K562 (cell line): ENCODE measurements at regions not wholly inside any gene's neighbourhood (a gene's known extent, or its start where the extent isn't known, plus 50 kb on each side); places are given as distances from the start of the nearest gene placed in this dataset.

Source experiments
- ATAC-seq: fragments of 200-7000 bp; cut with Tn5 transposase; 3 replicates; pipeline ENCODE4 v1.9.1; 2020; ENCODE audit warnings: moderate library complexity
- BruUV-seq: library from RNA; stranded (reverse); fragments of 400-500 nt; replicated peaks from 2 replicates; lab custom pipeline; 2021; lab: Mats Ljungman, UMichigan
- CTCF ChIA-PET: fragments of 300-600 bp; formaldehyde crosslinking; extraction: SDS; loops from one replicate; lab custom pipeline; 2021; ENCODE audit warnings: low intra/inter-chr PET ratio; lab: Yijun Ruan, JAX
- POLR2A ChIA-PET: fragments of 300-600, 350-650 bp; sonication (Branson Sonifier 250); formaldehyde crosslinking; extraction: SDS; loops from one replicate; lab custom pipeline; 2021; ENCODE audit warnings: antibody characterized with exemption, inconsistent platforms; lab: Yijun Ruan, JAX
- DNase-seq, 4 experiments: peaks; one replicate each; pipeline versions ENCODE4 v3.0.0 to v3.0.0-alpha.2; 2011 to 2018; ENCODE audit warnings: low spot score in 3 of 4, mixed read lengths in 3 of 4; ENCODE audit errors: extremely low read depth in 1 of 4
- FAIRE-seq: peaks from 2 replicates; lab custom pipeline; 2011; peaks lifted over from hg19 to GRCh38; lab: Jason Lieb, UNC
- H2AFZ ChIP-seq: 2 replicates; pipeline ENCODE4 v1.6.0; 2011; ENCODE audit warnings: low read depth, low read length, control low read depth, inconsistent platforms
- H3K27ac ChIP-seq: fragments of 200-600 bp; 3 replicates; pipeline ENCODE4 v1.8.0; 2011; ENCODE audit warnings: low read depth, mild to moderate bottlenecking, control low read depth, inconsistent platforms, low read length, moderate library complexity, mixed read lengths; ENCODE audit errors: extremely low read depth
- H3K27me3 ChIP-seq, 2 experiments: fragments of 300-600 bp in 1 of 2; 2 replicates in 1 of 2; 3 replicates in 1 of 2; pipeline versions ENCODE4 v1.6.0 to v1.8.0; 2011; ENCODE audit warnings: inconsistent platforms in 2 of 2, low read length in 2 of 2, mild to moderate bottlenecking in 1 of 2, mixed read lengths in 1 of 2, moderate library complexity in 1 of 2; ENCODE audit not compliant: control insufficient read depth in 2 of 2, insufficient read depth in 2 of 2
- H3K36me3 ChIP-seq: fragments of 300-600 bp; 3 replicates; pipeline ENCODE4 v1.8.0; 2011; ENCODE audit warnings: mild to moderate bottlenecking, low read length, inconsistent platforms; ENCODE audit not compliant: control insufficient read depth, insufficient read depth
- H3K4me1 ChIP-seq, 2 experiments: fragments of 200-600 bp in 1 of 2; replicated peaks in 1 of 2; 2 replicates in 1 of 2; 3 replicates in 1 of 2; pipeline versions ENCODE4 v1.5.1 to v1.8.0; 2011; ENCODE audit warnings: inconsistent platforms in 2 of 2, low read length in 2 of 2, mild to moderate bottlenecking in 1 of 2, mixed read lengths in 1 of 2, moderate library complexity in 1 of 2; ENCODE audit not compliant: control insufficient read depth in 2 of 2, insufficient read depth in 2 of 2
- H3K4me2 ChIP-seq: 2 replicates; pipeline ENCODE4 v1.6.1; 2011; ENCODE audit warnings: low read length, control low read depth, inconsistent platforms, mixed read lengths; ENCODE audit not compliant: insufficient read depth
- H3K4me3 ChIP-seq: fragments of 200-600 bp; sonication (generic), shearing (Covaris generic); 2 replicates; pipeline ENCODE4 v1.5.1; 2016; ENCODE audit warnings: control low read depth, inconsistent platforms
- H3K79me2 ChIP-seq: fragments of 200-600 bp; 3 replicates; pipeline ENCODE4 v1.8.0; 2011; ENCODE audit warnings: low read length, inconsistent platforms; ENCODE audit not compliant: control insufficient read depth, insufficient read depth
- H3K9ac ChIP-seq, 2 experiments: 2 replicates each; pipeline versions ENCODE4 v1.6.0 to v1.6.1; 2011; ENCODE audit warnings: low read depth in 2 of 2, low read length in 2 of 2, control low read depth in 1 of 2, inconsistent platforms in 1 of 2, mild to moderate bottlenecking in 1 of 2, mixed read lengths in 1 of 2; ENCODE audit not compliant: insufficient read depth in 1 of 2
- H3K9me1 ChIP-seq: one replicate; pipeline ENCODE4 v1.6.0; 2011; ENCODE audit warnings: inconsistent platforms, mild to moderate bottlenecking, low read length, moderate library complexity; ENCODE audit not compliant: control insufficient read depth, insufficient read depth
- H3K9me3 ChIP-seq: replicated peaks from 2 replicates; pipeline ENCODE4 v1.5.1; 2011; ENCODE audit warnings: low read depth, low read length, inconsistent platforms; ENCODE audit not compliant: control insufficient read depth, insufficient read depth
- H4K20me1 ChIP-seq: replicated peaks from 2 replicates; pipeline ENCODE4 v1.6.1; 2011; ENCODE audit warnings: low read length, inconsistent platforms, mixed read lengths; ENCODE audit not compliant: control insufficient read depth, insufficient read depth
- BRF1 ChIP-seq: IDR thresholded peaks from 3 replicates; pipeline ENCODE4 v1.6.1; 2011; ENCODE audit warnings: borderline replicate concordance, mild to moderate bottlenecking; ENCODE audit not compliant: insufficient read length; ENCODE audit errors: extremely low read depth
- FOXJ2 ChIP-seq: fragments of 200-800 bp; sonication (Bioruptor generic); IDR thresholded peaks from 2 replicates; pipeline ENCODE4 v1.6.1; 2016; ENCODE audit warnings: missing genetic modification characterization, missing compliant biosample characterization
- HDAC3 ChIP-seq: fragments of 450-650 bp; IDR thresholded peaks from 2 replicates; pipeline ENCODE4 v1.6.1; 2018; ENCODE audit warnings: borderline replicate concordance, mild to moderate bottlenecking, moderate library complexity; ENCODE audit not compliant: partially characterized antibody
- HDAC8 ChIP-seq: fragments of 450-650 bp; IDR thresholded peaks from 2 replicates; pipeline ENCODE4 v1.6.1; 2016; ENCODE audit warnings: mild to moderate bottlenecking, missing genetic modification characterization, moderate library complexity, missing compliant biosample characterization
- HNRNPK ChIP-seq: fragments of 200-400 bp; formaldehyde crosslinking; IDR thresholded peaks from one replicate; pipeline ENCODE4 v1.6.1; 2018; ENCODE audit warnings: mild to moderate bottlenecking, low read depth, low read length; ENCODE audit not compliant: poor library complexity, severe bottlenecking
- NFE2 ChIP-seq: IDR thresholded peaks from 2 replicates; pipeline ENCODE4 v1.6.1; 2014; ENCODE audit warnings: antibody characterized with exemption, low read depth
- SIN3B ChIP-seq: fragments of 450-650 bp; IDR thresholded peaks from 2 replicates; pipeline ENCODE4 v1.6.1; 2017; ENCODE audit warnings: low read depth, mild to moderate bottlenecking, moderate library complexity
- WGBS: fragments of 100-300 bp; shearing (Covaris generic); methylation state at CpG from one replicate; pipeline ENCODE4 v1.1.6; 2016; ENCODE audit warnings: low coverage, mixed read lengths; ENCODE audit not compliant: insufficient coverage; ENCODE audit errors: missing lambda C conversion rate; 5-methylcytosine and 5-hydroxymethylcytosine counted together
- in situ Hi-C: fragments of 300-500 bp; cut with MboI; formaldehyde crosslinking; loops from 4 replicates; pipeline ENCODE4 v1.15.0; 2018; ENCODE audit warnings: inconsistent platforms, mixed read lengths
- intact Hi-C: fragments of 100-400 bp; cut with micrococcal nuclease; formaldehyde crosslinking; loops from 2 replicates; pipeline ENCODE4 v1.14.2; 2022
- TF ChIP-seq, protein P1 (sequence below), 3 experiments: IDR thresholded peaks in 2 of 3; conservative IDR thresholded peaks in 1 of 3; 2 replicates each; pipeline ENCODE4 v1.5.1; 2011 to 2012; ENCODE audit warnings: low read length in 3 of 3, mild to moderate bottlenecking in 3 of 3, control low read depth in 2 of 3, improper control_type of control experiment in 1 of 3, inconsistent platforms in 1 of 3, low read depth in 1 of 3, mixed read lengths in 1 of 3, moderate library complexity in 1 of 3; ENCODE audit not compliant: insufficient read depth in 2 of 3

DNA sequence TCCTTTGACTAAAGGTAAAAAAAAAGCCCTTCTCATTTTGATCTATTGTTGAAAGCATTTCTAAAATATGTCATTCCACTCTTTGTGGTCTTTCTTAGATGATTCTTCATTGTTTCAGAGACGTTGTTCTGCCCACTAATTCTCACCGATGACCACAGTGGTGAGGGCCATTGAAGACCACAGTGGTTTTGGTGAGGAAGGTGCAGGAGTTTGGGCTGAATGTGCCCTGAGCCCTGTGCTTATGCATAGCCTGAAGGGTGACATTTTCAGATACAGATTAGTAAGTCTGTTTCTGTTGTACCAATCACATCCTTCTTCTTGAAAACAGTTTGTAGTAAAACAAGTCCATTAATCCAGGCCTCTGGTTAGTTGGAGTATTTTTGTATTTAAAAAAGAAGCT lies 251.3 kb upstream of the ATP5MC3 start (continued):
- TF ChIP-seq HNRNPK (no peak), HDAC3 (no peak)
- TF ChIP-seq, all 486 proteins: peak for 0

DNA sequence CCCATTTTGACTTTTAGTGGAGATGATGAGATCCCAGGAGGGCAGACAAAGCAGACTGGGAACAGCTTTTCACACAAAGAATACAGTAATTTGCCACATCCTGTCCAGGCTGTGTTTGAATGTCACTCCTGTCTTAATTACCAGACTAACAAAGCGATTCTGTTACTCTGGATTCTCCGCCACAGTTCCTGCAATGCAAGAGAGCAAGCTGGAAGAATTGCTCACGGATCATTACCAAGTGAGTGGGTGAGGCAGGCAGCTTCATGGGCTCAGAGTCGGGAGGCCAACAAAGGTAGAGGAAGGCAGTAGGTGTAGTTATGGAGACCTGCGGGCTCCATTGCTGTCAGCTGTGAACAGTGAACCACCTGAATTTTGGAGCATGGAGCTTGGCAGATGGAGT lies 250.5 kb upstream of the ATP5MC3 start:
- no peak for FAIRE-seq
- no peaks in the 10 kb centered on the region for H3K9me3 ChIP-seq
- BruUV-seq = no TSS peak

More for the DNA sequence above, 250.5 kb upstream of the ATP5MC3 start:
- H3K27me3 ChIP-seq = peaks cover 11 to 13% of the 10 kb centered on the region in 2 experiments
- no peaks in the 10 kb centered on the region for H3K9me1 ChIP-seq
- in situ Hi-C loops = no loop called here
- H4K20me1 ChIP-seq = no peaks in the 10 kb centered on the region
- POLR2A ChIA-PET = interaction anchor here (0.7 to 2.4 kb wide), 3 partner anchors 10 to 14 kb away, joined by 3 to 9 read pairs (median 5); no protein-coding TSS in a partner anchor
- H3K4me2 ChIP-seq = no peak overlapping the region
- WGBS = 2% methylated on average over 5 of the region's 5 CpGs
- no peak for ATAC-seq
- no peaks in the 10 kb centered on the region for H3K36me3 ChIP-seq
- intact Hi-C loops = no loop called here
- no peak overlapping the region for H3K4me3 ChIP-seq
- CTCF ChIA-PET = no interaction called here
- no peak overlapping the region for H2AFZ ChIP-seq
- no peaks in the 10 kb centered on the region for H3K4me1 ChIP-seq
- no peak overlapping the region for H3K27ac ChIP-seq
- no peak overlapping the region for H3K9ac ChIP-seq
- TF ChIP-seq FOXJ2 = no peak
- no peak for TF ChIP-seq BRF1
- TF ChIP-seq HDAC8 (tag) = no peak
- no peak for TF ChIP-seq NFE2
- TF ChIP-seq, protein P1, sequence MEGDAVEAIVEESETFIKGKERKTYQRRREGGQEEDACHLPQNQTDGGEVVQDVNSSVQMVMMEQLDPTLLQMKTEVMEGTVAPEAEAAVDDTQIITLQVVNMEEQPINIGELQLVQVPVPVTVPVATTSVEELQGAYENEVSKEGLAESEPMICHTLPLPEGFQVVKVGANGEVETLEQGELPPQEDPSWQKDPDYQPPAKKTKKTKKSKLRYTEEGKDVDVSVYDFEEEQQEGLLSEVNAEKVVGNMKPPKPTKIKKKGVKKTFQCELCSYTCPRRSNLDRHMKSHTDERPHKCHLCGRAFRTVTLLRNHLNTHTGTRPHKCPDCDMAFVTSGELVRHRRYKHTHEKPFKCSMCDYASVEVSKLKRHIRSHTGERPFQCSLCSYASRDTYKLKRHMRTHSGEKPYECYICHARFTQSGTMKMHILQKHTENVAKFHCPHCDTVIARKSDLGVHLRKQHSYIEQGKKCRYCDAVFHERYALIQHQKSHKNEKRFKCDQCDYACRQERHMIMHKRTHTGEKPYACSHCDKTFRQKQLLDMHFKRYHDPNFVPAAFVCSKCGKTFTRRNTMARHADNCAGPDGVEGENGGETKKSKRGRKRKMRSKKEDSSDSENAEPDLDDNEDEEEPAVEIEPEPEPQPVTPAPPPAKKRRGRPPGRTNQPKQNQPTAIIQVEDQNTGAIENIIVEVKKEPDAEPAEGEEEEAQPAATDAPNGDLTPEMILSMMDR (IDR thresholded peaks at IDR 0.05 in 2 of 3, conservative IDR thresholded peaks at IDR 0.05 in 1 of 3; ENCODE audit: insufficient read depth in 2 of 3, low read depth in 1 of 3, low read length in 3 of 3) = no peak
- TF ChIP-seq SIN3B = no peak
- DNase-seq = no peak
- no peaks in the 10 kb centered on the region for H3K79me2 ChIP-seq
